Tibial nerve (tissue), 4 donors: ENCODE measurements at regions not wholly inside any gene's neighbourhood (a gene's known extent, or its start where the extent isn't known, plus 50 kb on each side); places are given as distances from the start of the nearest gene placed in this dataset.

ENCODE experiments used
- EP300 ChIP-seq, 2 donors: sonication (generic); formaldehyde crosslinking; IDR thresholded peaks; one replicate each; pipeline ENCODE4 v1.6.1; 2017; ENCODE audit warnings: antibody characterized with exemption in 2 of 2, mild to moderate bottlenecking in 1 of 2
- POLR2A ChIP-seq, 2 donors: fragments of 450-650 bp; IDR thresholded peaks; one replicate each; pipeline ENCODE4 v1.6.1; 2017; ENCODE audit warnings: antibody characterized with exemption in 2 of 2, mild to moderate bottlenecking in 2 of 2, moderate library complexity in 2 of 2
- TF ChIP-seq, protein P1 (sequence below), 5 experiments: fragments of 200-600 bp in 3 of 5; fragments of 450-650 bp in 2 of 5; sonication (generic) in 3 of 5; IDR thresholded peaks; one replicate each; pipeline ENCODE4 v1.5.1; 2016 to 2019; ENCODE audit warnings: antibody characterized with exemption in 5 of 5, mild to moderate bottlenecking in 3 of 5, moderate library complexity in 2 of 5

GRCh38 chr22:35183917-35184316 is 73.4 kb upstream of the HMGXB4 start:
- TF ChIP-seq, protein P1, sequence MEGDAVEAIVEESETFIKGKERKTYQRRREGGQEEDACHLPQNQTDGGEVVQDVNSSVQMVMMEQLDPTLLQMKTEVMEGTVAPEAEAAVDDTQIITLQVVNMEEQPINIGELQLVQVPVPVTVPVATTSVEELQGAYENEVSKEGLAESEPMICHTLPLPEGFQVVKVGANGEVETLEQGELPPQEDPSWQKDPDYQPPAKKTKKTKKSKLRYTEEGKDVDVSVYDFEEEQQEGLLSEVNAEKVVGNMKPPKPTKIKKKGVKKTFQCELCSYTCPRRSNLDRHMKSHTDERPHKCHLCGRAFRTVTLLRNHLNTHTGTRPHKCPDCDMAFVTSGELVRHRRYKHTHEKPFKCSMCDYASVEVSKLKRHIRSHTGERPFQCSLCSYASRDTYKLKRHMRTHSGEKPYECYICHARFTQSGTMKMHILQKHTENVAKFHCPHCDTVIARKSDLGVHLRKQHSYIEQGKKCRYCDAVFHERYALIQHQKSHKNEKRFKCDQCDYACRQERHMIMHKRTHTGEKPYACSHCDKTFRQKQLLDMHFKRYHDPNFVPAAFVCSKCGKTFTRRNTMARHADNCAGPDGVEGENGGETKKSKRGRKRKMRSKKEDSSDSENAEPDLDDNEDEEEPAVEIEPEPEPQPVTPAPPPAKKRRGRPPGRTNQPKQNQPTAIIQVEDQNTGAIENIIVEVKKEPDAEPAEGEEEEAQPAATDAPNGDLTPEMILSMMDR (IDR thresholded peaks at IDR 0.05), result no peak
- no peak for TF ChIP-seq EP300 (IDR thresholded peaks at IDR 0.05)
- no peak for TF ChIP-seq POLR2A (IDR thresholded peaks at IDR 0.05)
